WTC11 (cell line): ENCODE measurements at regions not wholly inside any gene's neighbourhood (a gene's known extent, or its start where the extent isn't known, plus 50 kb on each side); places are given as distances from the start of the nearest gene placed in this dataset.

Experiments used
- ATAC-seq: fragments of 200-7000 bp; cut with Tn5 transposase; 2 replicates; pipeline ENCODE4 v1.10.0; 2021; ENCODE audit warnings: mild to moderate bottlenecking, moderate library complexity
- CTCF ChIA-PET: fragments of 300-600 bp; sonication (Branson Sonifier 250); formaldehyde crosslinking; loops from one replicate; lab custom pipeline; 2021; ENCODE audit warnings: antibody characterized with exemption; lab: Charles Lee
- POLR2A ChIA-PET: fragments of 350-600 bp; sonication (Branson Sonifier 250); formaldehyde crosslinking; loops from one replicate; lab custom pipeline; 2021; ENCODE audit warnings: antibody characterized with exemption; lab: Charles Lee
- DNase-seq: peaks from one replicate; pipeline ENCODE4 v3.0.0; 2021; ENCODE audit warnings: low spot score
- H3K27ac Mint-ChIP-seq: 2 replicates; pipeline ENCODE4 v1.8.0; 2021; ENCODE audit warnings: mixed read lengths
- H3K27me3 Mint-ChIP-seq: 2 replicates; pipeline ENCODE4 v1.8.0; 2021; ENCODE audit warnings: low read depth, mild to moderate bottlenecking, moderate library complexity, mixed read lengths
- H3K36me3 Mint-ChIP-seq: 2 replicates; pipeline ENCODE4 v1.8.0; 2021; ENCODE audit warnings: mixed read lengths
- H3K4me1 Mint-ChIP-seq: 2 replicates; pipeline ENCODE4 v1.8.0; 2022; ENCODE audit warnings: mixed read lengths
- H3K4me3 Mint-ChIP-seq: 2 replicates; pipeline ENCODE4 v1.8.0; 2021; ENCODE audit warnings: mild to moderate bottlenecking, moderate library complexity, mixed read lengths
- H3K9me3 Mint-ChIP-seq: 2 replicates; pipeline ENCODE4 v1.8.0; 2021; ENCODE audit warnings: mixed read lengths
- ATF1 ChIP-seq: sonication (generic); formaldehyde crosslinking; IDR thresholded peaks from 2 replicates; pipeline ENCODE4 v1.8.1; 2023; ENCODE audit warnings: mild to moderate bottlenecking, moderate library complexity, missing genetic modification reagents
- HMGA2 ChIP-seq: fragments of 250-450 bp; sonication (Bioruptor Pico); IDR thresholded peaks from 2 replicates; pipeline ENCODE4 v1.4.0; 2021; ENCODE audit warnings: mild to moderate bottlenecking, moderate library complexity
- KAT7 ChIP-seq: sonication (generic); formaldehyde crosslinking; IDR thresholded peaks from 2 replicates; pipeline ENCODE4 v1.8.1; 2023; ENCODE audit warnings: missing genetic modification reagents, mild to moderate bottlenecking, borderline replicate concordance
- OVOL2 ChIP-seq: fragments of 250-450 bp; sonication (Bioruptor Pico); IDR thresholded peaks from 2 replicates; pipeline ENCODE4 v1.9.0; 2021; ENCODE audit warnings: mild to moderate bottlenecking, borderline replicate concordance
- SOX15 ChIP-seq: fragments of 250-450 bp; sonication (Bioruptor Pico); IDR thresholded peaks from 2 replicates; pipeline ENCODE4 v1.9.0; 2021; ENCODE audit warnings: mild to moderate bottlenecking
- TEAD4 ChIP-seq: sonication (generic); formaldehyde crosslinking; IDR thresholded peaks from 2 replicates; pipeline ENCODE4 v1.8.0; 2022; ENCODE audit warnings: mild to moderate bottlenecking, missing genetic modification reagents
- TF ChIP-seq, protein P1 (sequence below): sonication (generic); formaldehyde crosslinking; IDR thresholded peaks from 2 replicates; pipeline ENCODE4 v1.8.0; 2023; ENCODE audit warnings: mild to moderate bottlenecking, missing genetic modification reagents
- TF ChIP-seq, protein P2 (sequence below): fragments of 250-450 bp; sonication (Bioruptor Pico); IDR thresholded peaks from 2 replicates; pipeline ENCODE4 v1.9.0; 2021; ENCODE audit warnings: mild to moderate bottlenecking, borderline replicate concordance
- TF ChIP-seq, protein P3 (sequence below): sonication (generic); formaldehyde crosslinking; IDR thresholded peaks from 2 replicates; pipeline ENCODE4 v1.8.1; 2023; ENCODE audit warnings: mild to moderate bottlenecking, missing genetic modification reagents
- TF ChIP-seq, protein P4 (sequence below): sonication (generic); formaldehyde crosslinking; IDR thresholded peaks from 2 replicates; pipeline ENCODE4 v1.8.1; 2022; ENCODE audit warnings: missing genetic modification reagents, borderline replicate concordance
- TF ChIP-seq, protein P5 (sequence below): sonication (generic); formaldehyde crosslinking; IDR thresholded peaks from 2 replicates; pipeline ENCODE4 v1.8.0; 2022; ENCODE audit warnings: mild to moderate bottlenecking, missing genetic modification reagents
- TF ChIP-seq, protein P6 (sequence below): fragments of 250-450 bp; sonication (Bioruptor Pico); conservative IDR thresholded peaks from 2 replicates; pipeline ENCODE4 v1.9.0; 2021; ENCODE audit warnings: mild to moderate bottlenecking
- TF ChIP-seq, protein P7 (sequence below): sonication (generic); formaldehyde crosslinking; IDR thresholded peaks from 2 replicates; pipeline ENCODE4 v1.8.1; 2022; ENCODE audit warnings: mild to moderate bottlenecking, moderate library complexity, missing genetic modification reagents

DNA sequence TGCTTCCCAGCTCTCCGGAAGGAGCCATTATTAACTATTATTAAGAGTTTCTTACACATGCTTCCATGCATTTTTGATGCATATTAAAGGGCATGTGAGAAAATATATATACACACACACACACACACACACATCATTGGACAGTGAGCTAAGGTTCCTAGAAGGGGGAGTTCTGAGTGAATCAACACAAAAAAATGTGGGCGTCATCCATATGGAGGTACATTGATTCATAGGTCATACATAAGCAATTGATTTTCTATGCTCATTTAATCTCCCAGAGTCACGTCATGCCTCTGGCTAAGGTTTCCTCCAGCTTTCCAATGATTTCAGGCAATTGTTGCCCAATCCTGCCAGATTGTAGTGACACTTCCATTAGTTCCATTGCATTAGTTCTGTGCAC lies 269.4 kb downstream of the DNAJB9 start:
- no peak for DNase-seq
- TF ChIP-seq, protein P1, sequence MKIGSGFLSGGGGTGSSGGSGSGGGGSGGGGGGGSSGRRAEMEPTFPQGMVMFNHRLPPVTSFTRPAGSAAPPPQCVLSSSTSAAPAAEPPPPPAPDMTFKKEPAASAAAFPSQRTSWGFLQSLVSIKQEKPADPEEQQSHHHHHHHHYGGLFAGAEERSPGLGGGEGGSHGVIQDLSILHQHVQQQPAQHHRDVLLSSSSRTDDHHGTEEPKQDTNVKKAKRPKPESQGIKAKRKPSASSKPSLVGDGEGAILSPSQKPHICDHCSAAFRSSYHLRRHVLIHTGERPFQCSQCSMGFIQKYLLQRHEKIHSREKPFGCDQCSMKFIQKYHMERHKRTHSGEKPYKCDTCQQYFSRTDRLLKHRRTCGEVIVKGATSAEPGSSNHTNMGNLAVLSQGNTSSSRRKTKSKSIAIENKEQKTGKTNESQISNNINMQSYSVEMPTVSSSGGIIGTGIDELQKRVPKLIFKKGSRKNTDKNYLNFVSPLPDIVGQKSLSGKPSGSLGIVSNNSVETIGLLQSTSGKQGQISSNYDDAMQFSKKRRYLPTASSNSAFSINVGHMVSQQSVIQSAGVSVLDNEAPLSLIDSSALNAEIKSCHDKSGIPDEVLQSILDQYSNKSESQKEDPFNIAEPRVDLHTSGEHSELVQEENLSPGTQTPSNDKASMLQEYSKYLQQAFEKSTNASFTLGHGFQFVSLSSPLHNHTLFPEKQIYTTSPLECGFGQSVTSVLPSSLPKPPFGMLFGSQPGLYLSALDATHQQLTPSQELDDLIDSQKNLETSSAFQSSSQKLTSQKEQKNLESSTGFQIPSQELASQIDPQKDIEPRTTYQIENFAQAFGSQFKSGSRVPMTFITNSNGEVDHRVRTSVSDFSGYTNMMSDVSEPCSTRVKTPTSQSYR (CRISPR knock-in tag), result no peak
- TF ChIP-seq, protein P2, sequence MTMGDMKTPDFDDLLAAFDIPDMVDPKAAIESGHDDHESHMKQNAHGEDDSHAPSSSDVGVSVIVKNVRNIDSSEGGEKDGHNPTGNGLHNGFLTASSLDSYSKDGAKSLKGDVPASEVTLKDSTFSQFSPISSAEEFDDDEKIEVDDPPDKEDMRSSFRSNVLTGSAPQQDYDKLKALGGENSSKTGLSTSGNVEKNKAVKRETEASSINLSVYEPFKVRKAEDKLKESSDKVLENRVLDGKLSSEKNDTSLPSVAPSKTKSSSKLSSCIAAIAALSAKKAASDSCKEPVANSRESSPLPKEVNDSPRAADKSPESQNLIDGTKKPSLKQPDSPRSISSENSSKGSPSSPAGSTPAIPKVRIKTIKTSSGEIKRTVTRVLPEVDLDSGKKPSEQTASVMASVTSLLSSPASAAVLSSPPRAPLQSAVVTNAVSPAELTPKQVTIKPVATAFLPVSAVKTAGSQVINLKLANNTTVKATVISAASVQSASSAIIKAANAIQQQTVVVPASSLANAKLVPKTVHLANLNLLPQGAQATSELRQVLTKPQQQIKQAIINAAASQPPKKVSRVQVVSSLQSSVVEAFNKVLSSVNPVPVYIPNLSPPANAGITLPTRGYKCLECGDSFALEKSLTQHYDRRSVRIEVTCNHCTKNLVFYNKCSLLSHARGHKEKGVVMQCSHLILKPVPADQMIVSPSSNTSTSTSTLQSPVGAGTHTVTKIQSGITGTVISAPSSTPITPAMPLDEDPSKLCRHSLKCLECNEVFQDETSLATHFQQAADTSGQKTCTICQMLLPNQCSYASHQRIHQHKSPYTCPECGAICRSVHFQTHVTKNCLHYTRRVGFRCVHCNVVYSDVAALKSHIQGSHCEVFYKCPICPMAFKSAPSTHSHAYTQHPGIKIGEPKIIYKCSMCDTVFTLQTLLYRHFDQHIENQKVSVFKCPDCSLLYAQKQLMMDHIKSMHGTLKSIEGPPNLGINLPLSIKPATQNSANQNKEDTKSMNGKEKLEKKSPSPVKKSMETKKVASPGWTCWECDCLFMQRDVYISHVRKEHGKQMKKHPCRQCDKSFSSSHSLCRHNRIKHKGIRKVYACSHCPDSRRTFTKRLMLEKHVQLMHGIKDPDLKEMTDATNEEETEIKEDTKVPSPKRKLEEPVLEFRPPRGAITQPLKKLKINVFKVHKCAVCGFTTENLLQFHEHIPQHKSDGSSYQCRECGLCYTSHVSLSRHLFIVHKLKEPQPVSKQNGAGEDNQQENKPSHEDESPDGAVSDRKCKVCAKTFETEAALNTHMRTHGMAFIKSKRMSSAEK (CRISPR knock-in tag), result no peak
- TF ChIP-seq TEAD4, result no peak
- TF ChIP-seq SOX15 (CRISPR knock-in tag), result no peak
- TF ChIP-seq, protein P3, sequence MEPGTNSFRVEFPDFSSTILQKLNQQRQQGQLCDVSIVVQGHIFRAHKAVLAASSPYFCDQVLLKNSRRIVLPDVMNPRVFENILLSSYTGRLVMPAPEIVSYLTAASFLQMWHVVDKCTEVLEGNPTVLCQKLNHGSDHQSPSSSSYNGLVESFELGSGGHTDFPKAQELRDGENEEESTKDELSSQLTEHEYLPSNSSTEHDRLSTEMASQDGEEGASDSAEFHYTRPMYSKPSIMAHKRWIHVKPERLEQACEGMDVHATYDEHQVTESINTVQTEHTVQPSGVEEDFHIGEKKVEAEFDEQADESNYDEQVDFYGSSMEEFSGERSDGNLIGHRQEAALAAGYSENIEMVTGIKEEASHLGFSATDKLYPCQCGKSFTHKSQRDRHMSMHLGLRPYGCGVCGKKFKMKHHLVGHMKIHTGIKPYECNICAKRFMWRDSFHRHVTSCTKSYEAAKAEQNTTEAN (CRISPR knock-in tag), result no peak
- TF ChIP-seq OVOL2 (CRISPR knock-in tag), result no peak
- TF ChIP-seq, protein P4, sequence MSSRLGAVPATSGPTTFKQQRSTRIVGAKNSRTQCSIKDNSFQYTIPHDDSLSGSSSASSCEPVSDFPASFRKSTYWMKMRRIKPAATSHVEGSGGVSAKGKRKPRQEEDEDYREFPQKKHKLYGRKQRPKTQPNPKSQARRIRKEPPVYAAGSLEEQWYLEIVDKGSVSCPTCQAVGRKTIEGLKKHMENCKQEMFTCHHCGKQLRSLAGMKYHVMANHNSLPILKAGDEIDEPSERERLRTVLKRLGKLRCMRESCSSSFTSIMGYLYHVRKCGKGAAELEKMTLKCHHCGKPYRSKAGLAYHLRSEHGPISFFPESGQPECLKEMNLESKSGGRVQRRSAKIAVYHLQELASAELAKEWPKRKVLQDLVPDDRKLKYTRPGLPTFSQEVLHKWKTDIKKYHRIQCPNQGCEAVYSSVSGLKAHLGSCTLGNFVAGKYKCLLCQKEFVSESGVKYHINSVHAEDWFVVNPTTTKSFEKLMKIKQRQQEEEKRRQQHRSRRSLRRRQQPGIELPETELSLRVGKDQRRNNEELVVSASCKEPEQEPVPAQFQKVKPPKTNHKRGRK (CRISPR knock-in tag), result no peak
- TF ChIP-seq ATF1 (CRISPR knock-in tag), result no peak
- TF ChIP-seq KAT7 (CRISPR knock-in tag), result no peak
- TF ChIP-seq, protein P5, sequence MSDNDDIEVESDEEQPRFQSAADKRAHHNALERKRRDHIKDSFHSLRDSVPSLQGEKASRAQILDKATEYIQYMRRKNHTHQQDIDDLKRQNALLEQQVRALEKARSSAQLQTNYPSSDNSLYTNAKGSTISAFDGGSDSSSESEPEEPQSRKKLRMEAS (CRISPR knock-in tag), result no peak
- TF ChIP-seq, protein P6, sequence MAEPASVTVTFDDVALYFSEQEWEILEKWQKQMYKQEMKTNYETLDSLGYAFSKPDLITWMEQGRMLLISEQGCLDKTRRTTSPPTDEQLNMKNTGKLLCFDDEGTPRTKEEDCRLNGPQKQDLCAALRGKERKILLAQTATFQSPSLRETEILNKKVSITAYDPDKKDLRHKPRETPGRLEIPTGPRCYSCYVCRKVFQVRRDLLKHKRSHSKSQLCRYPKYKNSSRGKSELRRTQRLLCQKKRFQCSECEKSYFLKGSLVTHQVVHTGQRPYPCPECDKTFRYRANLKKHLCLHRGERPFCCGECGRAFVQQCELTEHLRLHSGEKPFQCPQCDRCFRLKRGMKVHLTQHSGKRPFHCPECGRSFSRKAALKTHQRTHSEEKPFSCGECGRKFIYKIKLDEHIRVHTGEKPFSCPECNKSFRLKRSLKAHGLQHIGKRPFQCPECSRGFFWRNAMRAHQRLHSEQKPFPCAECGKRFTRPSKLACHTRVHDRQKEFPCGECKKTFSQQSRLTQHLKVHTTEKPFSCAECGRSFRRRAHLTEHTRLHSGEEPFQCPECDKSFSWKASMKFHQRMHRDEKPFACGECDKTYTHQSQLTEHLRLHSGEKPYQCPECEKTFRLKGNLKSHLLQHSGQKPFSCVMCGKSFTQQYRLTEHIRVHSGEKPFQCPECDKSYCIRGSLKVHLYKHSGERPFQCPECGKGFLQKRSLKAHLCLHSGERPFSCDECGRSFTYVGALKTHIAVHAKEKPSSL (CRISPR knock-in tag), result no peak
- no peak for TF ChIP-seq HMGA2 (CRISPR knock-in tag)
- TF ChIP-seq, protein P7, sequence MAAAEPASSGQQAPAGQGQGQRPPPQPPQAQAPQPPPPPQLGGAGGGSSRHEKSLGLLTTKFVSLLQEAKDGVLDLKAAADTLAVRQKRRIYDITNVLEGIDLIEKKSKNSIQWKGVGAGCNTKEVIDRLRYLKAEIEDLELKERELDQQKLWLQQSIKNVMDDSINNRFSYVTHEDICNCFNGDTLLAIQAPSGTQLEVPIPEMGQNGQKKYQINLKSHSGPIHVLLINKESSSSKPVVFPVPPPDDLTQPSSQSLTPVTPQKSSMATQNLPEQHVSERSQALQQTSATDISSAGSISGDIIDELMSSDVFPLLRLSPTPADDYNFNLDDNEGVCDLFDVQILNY, result no peak
- CTCF ChIA-PET, result no interaction called here
- no peak overlapping the region for H3K4me3 Mint-ChIP-seq
- ATAC-seq, result no peak
- H3K4me1 Mint-ChIP-seq, result no peaks in the 10 kb centered on the region
- H3K27me3 Mint-ChIP-seq, result no peaks in the 10 kb centered on the region
- peaks cover 12% of the 10 kb centered on the region for H3K9me3 Mint-ChIP-seq
- no peaks in the 10 kb centered on the region; the same call in 1 of the 2 replicates for H3K36me3 Mint-ChIP-seq
- no peak overlapping the region for H3K27ac Mint-ChIP-seq
- POLR2A ChIA-PET, result no interaction called here
